Panc1 (cell line): ENCODE measurements at regions not wholly inside any gene's neighbourhood (a gene's known extent, or its start where the extent isn't known, plus 50 kb on each side); places are given as distances from the start of the nearest gene placed in this dataset.
A peak's percentile ranks its signal among the peaks of the same experiment; 100 is the strongest.

Source experiments
- ATAC-seq: fragments of 200-7000 bp; cut with Tn5 transposase; 2 replicates; pipeline ENCODE4 v1.9.1; 2020; ENCODE audit warnings: mild to moderate bottlenecking, moderate library complexity
- BruUV-seq: library from RNA; stranded (reverse); fragments of 400-500 nt; replicated peaks from 2 replicates; lab custom pipeline; 2021; lab: Mats Ljungman, UMichigan
- CTCF ChIA-PET: fragments of 300-600 bp; sonication (Branson Sonifier 250); formaldehyde crosslinking; loops from one replicate; lab custom pipeline; 2022; ENCODE audit warnings: antibody characterized with exemption; lab: Charles Lee
- POLR2A ChIA-PET: fragments of 300-600 bp; sonication (Branson Sonifier 250); formaldehyde crosslinking; loops from one replicate; lab custom pipeline; 2022; ENCODE audit warnings: antibody characterized with exemption; lab: Charles Lee
- DNase-seq: peaks from one replicate; pipeline ENCODE4 v3.0.0-alpha.2; 2010; ENCODE audit warnings: low read depth, low spot score
- H3K27ac ChIP-seq: 2 replicates; pipeline ENCODE4 v1.5.1; 2011; ENCODE audit warnings: mild to moderate bottlenecking, low read length, inconsistent platforms
- H3K27me3 ChIP-seq: fragments of 200-500 bp; sonication (Bioruptor generic); 2 replicates; pipeline ENCODE4 v1.6.0; 2014; ENCODE audit warnings: low read length, inconsistent platforms; ENCODE audit not compliant: control insufficient read depth, insufficient read depth
- H3K36me3 ChIP-seq: fragments of 200-500 bp; sonication (Bioruptor generic); 2 replicates; pipeline ENCODE4 v1.5.1; 2014; ENCODE audit warnings: inconsistent platforms, mild to moderate bottlenecking, low read length, moderate library complexity; ENCODE audit not compliant: control insufficient read depth, insufficient read depth
- H3K4me1 ChIP-seq: 2 replicates; pipeline ENCODE4 v1.5.1; 2011; ENCODE audit warnings: inconsistent platforms, mild to moderate bottlenecking, low read length, moderate library complexity; ENCODE audit not compliant: control insufficient read depth, insufficient read depth
- H3K4me3 ChIP-seq, 2 experiments: 2 replicates each; pipeline ENCODE4 v1.5.1; 2011 to 2012; ENCODE audit warnings: low read depth in 2 of 2, low read length in 2 of 2, mild to moderate bottlenecking in 2 of 2, inconsistent platforms in 1 of 2, moderate library complexity in 1 of 2
- H3K9me3 ChIP-seq: fragments of 200-500 bp; sonication (Bioruptor generic); 2 replicates; pipeline ENCODE4 v1.5.1; 2014; ENCODE audit warnings: low read depth, mild to moderate bottlenecking, inconsistent platforms, low read length, moderate library complexity; ENCODE audit not compliant: control insufficient read depth, insufficient read depth
- POLR2AphosphoS5 ChIP-seq: IDR thresholded peaks from 2 replicates; pipeline ENCODE4 v1.6.1; 2012; ENCODE audit warnings: mild to moderate bottlenecking, low read depth, low read length, moderate library complexity
- SIN3A ChIP-seq: IDR thresholded peaks from 2 replicates; pipeline ENCODE4 v1.6.1; 2012; ENCODE audit warnings: low read depth, mild to moderate bottlenecking, low read length, moderate library complexity, borderline replicate concordance; ENCODE audit not compliant: insufficient read depth
- TCF7L2 ChIP-seq: IDR thresholded peaks from 2 replicates; pipeline ENCODE4 v1.6.1; 2011; ENCODE audit warnings: mild to moderate bottlenecking, low read depth, low read length, inconsistent platforms
- in situ Hi-C: cut with HindIII; loops from 2 replicates; pipeline ENCODE4 v1.10.0; 2016; ENCODE audit warnings: low sequenced_read_pairs, low pct_unique_long_range_greater_than_20kb
- intact Hi-C: fragments of 100-400 bp; cut with micrococcal nuclease; formaldehyde crosslinking; loops from one replicate; pipeline ENCODE4 v1.10.0; 2022; ENCODE audit not compliant: unreplicated experiment
- TF ChIP-seq, protein P1 (sequence below), 2 experiments: IDR thresholded peaks; 2 replicates each; pipeline ENCODE4 v1.6.1; 2011 to 2012; ENCODE audit warnings: low read depth in 2 of 2, control low read depth in 1 of 2, low read length in 1 of 2, mild to moderate bottlenecking in 1 of 2, moderate library complexity in 1 of 2; ENCODE audit not compliant: insufficient read depth in 1 of 2
- TF ChIP-seq, protein P2 (sequence below): fragments of 450-650 bp; IDR thresholded peaks from 2 replicates; pipeline ENCODE4 v1.5.1; 2017; ENCODE audit warnings: mild to moderate bottlenecking

DNA sequence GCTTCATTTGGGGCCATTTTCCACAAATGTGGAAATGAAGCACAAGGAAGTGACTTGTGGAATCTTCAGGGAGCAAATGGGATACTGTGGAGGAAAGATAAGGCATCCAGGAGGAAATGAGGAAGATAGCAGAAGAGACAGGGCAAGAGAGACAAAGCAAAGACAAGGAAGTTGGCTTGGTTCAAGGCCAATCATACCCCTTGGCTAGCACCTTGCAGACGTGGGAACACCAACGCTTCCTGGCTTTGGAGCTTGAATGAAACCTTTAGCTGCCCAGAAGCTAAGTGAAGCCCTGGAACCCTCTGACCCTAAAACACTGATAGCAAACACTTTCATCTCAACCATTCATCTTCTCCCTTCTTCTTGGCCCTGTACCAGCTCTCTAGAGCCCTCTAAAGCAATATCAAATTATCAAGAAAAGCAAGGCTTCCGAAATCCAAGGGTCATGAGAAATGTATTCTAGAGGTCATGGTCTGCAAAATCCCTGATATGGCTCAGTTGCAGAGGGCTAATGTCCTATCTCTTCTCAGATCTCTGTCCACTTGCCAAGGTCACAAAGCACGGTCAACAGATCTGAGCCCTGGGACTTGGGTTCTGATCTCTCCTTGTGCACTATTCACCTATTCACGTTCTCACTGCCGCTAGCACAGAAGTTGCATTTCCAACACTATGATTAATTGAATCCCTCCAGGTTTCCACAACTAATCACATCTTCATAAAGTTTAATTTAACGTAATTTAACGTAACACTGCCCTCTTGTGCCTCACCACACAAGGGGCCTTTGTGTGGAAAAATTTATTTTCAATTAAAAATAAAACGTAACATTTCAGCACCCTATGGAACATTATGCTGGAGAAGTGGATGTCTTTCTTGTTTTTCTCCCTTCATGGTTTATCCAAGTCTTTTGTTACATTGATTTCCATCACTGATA, 557.6 kb upstream of the ADAMTS9 start:
- Histone ChIP-seq H3K27me3 (no peaks in the 10 kb centered on the region), H3K27ac (no peak overlapping the region), H3K4me1 (no peaks in the 10 kb centered on the region), H3K4me3 (no peak overlapping the region), H3K36me3 (no peaks in the 10 kb centered on the region), H3K9me3 (no peaks in the 10 kb centered on the region)
- in situ Hi-C loops (no loop called here), intact Hi-C loops (no loop called here)
- BruUV-seq, result no TSS peak
- no peak for DNase-seq
- ATAC-seq, result no peak
- TF ChIP-seq POLR2AphosphoS5 (no peak), TCF7L2 (no peak), SIN3A (no peak)
- TF ChIP-seq, protein P1, sequence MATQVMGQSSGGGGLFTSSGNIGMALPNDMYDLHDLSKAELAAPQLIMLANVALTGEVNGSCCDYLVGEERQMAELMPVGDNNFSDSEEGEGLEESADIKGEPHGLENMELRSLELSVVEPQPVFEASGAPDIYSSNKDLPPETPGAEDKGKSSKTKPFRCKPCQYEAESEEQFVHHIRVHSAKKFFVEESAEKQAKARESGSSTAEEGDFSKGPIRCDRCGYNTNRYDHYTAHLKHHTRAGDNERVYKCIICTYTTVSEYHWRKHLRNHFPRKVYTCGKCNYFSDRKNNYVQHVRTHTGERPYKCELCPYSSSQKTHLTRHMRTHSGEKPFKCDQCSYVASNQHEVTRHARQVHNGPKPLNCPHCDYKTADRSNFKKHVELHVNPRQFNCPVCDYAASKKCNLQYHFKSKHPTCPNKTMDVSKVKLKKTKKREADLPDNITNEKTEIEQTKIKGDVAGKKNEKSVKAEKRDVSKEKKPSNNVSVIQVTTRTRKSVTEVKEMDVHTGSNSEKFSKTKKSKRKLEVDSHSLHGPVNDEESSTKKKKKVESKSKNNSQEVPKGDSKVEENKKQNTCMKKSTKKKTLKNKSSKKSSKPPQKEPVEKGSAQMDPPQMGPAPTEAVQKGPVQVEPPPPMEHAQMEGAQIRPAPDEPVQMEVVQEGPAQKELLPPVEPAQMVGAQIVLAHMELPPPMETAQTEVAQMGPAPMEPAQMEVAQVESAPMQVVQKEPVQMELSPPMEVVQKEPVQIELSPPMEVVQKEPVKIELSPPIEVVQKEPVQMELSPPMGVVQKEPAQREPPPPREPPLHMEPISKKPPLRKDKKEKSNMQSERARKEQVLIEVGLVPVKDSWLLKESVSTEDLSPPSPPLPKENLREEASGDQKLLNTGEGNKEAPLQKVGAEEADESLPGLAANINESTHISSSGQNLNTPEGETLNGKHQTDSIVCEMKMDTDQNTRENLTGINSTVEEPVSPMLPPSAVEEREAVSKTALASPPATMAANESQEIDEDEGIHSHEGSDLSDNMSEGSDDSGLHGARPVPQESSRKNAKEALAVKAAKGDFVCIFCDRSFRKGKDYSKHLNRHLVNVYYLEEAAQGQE (IDR thresholded peaks at IDR 0.05; ENCODE audit: insufficient read depth in 1 of 2, low read depth in 2 of 2, low read length in 1 of 2), result no peak
- TF ChIP-seq, protein P2, sequence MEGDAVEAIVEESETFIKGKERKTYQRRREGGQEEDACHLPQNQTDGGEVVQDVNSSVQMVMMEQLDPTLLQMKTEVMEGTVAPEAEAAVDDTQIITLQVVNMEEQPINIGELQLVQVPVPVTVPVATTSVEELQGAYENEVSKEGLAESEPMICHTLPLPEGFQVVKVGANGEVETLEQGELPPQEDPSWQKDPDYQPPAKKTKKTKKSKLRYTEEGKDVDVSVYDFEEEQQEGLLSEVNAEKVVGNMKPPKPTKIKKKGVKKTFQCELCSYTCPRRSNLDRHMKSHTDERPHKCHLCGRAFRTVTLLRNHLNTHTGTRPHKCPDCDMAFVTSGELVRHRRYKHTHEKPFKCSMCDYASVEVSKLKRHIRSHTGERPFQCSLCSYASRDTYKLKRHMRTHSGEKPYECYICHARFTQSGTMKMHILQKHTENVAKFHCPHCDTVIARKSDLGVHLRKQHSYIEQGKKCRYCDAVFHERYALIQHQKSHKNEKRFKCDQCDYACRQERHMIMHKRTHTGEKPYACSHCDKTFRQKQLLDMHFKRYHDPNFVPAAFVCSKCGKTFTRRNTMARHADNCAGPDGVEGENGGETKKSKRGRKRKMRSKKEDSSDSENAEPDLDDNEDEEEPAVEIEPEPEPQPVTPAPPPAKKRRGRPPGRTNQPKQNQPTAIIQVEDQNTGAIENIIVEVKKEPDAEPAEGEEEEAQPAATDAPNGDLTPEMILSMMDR, result peak; percentile 12; the same call in 1 of the 2 replicates
- ChIA-PET CTCF (no interaction called here), POLR2A (no interaction called here)

DNA sequence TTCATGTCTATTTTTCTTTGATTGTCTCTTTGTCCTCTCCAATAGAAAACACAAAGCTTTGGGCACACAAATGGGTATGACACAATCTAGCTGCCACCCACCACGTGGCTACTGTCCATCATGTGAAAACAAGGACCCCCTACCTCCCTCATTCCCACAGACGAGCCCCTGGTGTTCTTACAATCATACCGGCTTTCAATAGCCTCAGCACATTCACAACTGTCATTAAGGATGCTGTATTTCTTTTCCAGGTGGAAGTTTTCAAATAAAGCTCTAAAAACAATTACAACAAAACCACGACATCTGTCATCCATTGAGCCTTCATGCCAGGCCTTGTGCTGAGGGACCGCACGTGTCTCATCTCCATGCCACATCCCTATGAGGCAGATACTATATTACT, 552.6 kb upstream of the ADAMTS9 start:
- H3K9me3 ChIP-seq, result no peaks in the 10 kb centered on the region
- ATAC-seq (no peak), DNase-seq (no peak)
- H3K27ac ChIP-seq, result no peak overlapping the region
- POLR2A ChIA-PET, result no interaction called here
- no peak overlapping the region for H3K4me3 ChIP-seq
- no peak for TF ChIP-seq SIN3A
- TF ChIP-seq, protein P2, result no peak
- no peak for TF ChIP-seq TCF7L2
- no peak for TF ChIP-seq POLR2AphosphoS5
- TF ChIP-seq, protein P1 (IDR thresholded peaks at IDR 0.05; ENCODE audit: insufficient read depth in 1 of 2, low read depth in 2 of 2, low read length in 1 of 2), result no peak
- intact Hi-C loops, result no loop called here
- BruUV-seq, result no TSS peak
- in situ Hi-C loops, result no loop called here
- CTCF ChIA-PET, result no interaction called here
- no peaks in the 10 kb centered on the region for H3K4me1 ChIP-seq
- H3K27me3 ChIP-seq, result no peaks in the 10 kb centered on the region
- H3K36me3 ChIP-seq, result no peaks in the 10 kb centered on the region
